Progenitor cell of endocrine pancreas (in vitro differentiated cells): ENCODE measurements at regions not wholly inside any gene's neighbourhood (a gene's known extent, or its start where the extent isn't known, plus 50 kb on each side); places are given as distances from the start of the nearest gene placed in this dataset.

Experiments
- DNase-seq: peaks from one replicate; pipeline ENCODE4 v3.0.0; 2021; ENCODE audit warnings: low spot score; ENCODE audit not compliant: unreplicated experiment
- H3K27ac Mint-ChIP-seq: 2 replicates; pipeline ENCODE4 v1.8.0; 2021; ENCODE audit warnings: mild to moderate bottlenecking, moderate library complexity, mixed read lengths
- H3K27me3 Mint-ChIP-seq: 2 replicates; pipeline ENCODE4 v1.8.0; 2021; ENCODE audit warnings: mixed read lengths
- H3K36me3 Mint-ChIP-seq: 2 replicates; pipeline ENCODE4 v1.8.0; 2022; ENCODE audit warnings: mixed read lengths; ENCODE audit not compliant: insufficient read depth
- H3K4me1 Mint-ChIP-seq: 2 replicates; pipeline ENCODE4 v1.8.0; 2021; ENCODE audit warnings: low read depth, mixed read lengths
- H3K4me3 Mint-ChIP-seq: 2 replicates; pipeline ENCODE4 v1.8.0; 2021; ENCODE audit warnings: low read depth, mild to moderate bottlenecking, moderate library complexity, mixed read lengths
- H3K9me3 Mint-ChIP-seq: 2 replicates; pipeline ENCODE4 v1.8.0; 2021; ENCODE audit warnings: low read depth, mixed read lengths
- CTCF ChIP-seq: fragments of 200-600 bp; sonication (generic); IDR thresholded peaks from one replicate; pipeline ENCODE4 v1.5.0; 2021; ENCODE audit warnings: antibody characterized with exemption, mild to moderate bottlenecking; ENCODE audit not compliant: unreplicated experiment

GRCh38 chr7:32140210-32140939 is 70.2 kb upstream of the PDE1C start:
- Mint-ChIP-seq H3K4me3 (no peak overlapping the region), H3K4me1 (no peaks in the 10 kb centered on the region), H3K9me3 (no peaks in the 10 kb centered on the region), H3K27ac (no peak overlapping the region), H3K27me3 (peaks cover 14% of the 10 kb centered on the region), H3K36me3 (no peaks in the 10 kb centered on the region)
- DNase-seq = no peak
- TF ChIP-seq CTCF = peak; percentile 7

GRCh38 chr7:32137059-32137458 is 66.9 kb upstream of the PDE1C start:
- no peaks in the 10 kb centered on the region for H3K36me3 Mint-ChIP-seq
- no peak for TF ChIP-seq CTCF
- H3K4me1 Mint-ChIP-seq = no peaks in the 10 kb centered on the region
- peaks cover 15% of the 10 kb centered on the region for H3K9me3 Mint-ChIP-seq
- H3K27ac Mint-ChIP-seq = no peak overlapping the region
- no peak overlapping the region for H3K4me3 Mint-ChIP-seq
- peaks cover 2% of the 10 kb centered on the region for H3K27me3 Mint-ChIP-seq
- DNase-seq = no peak

GRCh38 chr7:32131091-32131490 is 60.9 kb upstream of the PDE1C start:
- TF ChIP-seq CTCF = no peak
- no peaks in the 10 kb centered on the region for H3K4me1 Mint-ChIP-seq
- H3K27me3 Mint-ChIP-seq = no peaks in the 10 kb centered on the region
- H3K36me3 Mint-ChIP-seq = no peaks in the 10 kb centered on the region
- peaks cover 15% of the 10 kb centered on the region for H3K9me3 Mint-ChIP-seq
- DNase-seq = no peak
- H3K4me3 Mint-ChIP-seq = no peak overlapping the region
- no peak overlapping the region for H3K27ac Mint-ChIP-seq

GRCh38 chr7:32126843-32127242 is 56.6 kb upstream of the PDE1C start:
- H3K36me3 Mint-ChIP-seq = no peaks in the 10 kb centered on the region
- H3K4me1 Mint-ChIP-seq = no peaks in the 10 kb centered on the region
- no peak for DNase-seq
- no peak overlapping the region for H3K27ac Mint-ChIP-seq
- H3K4me3 Mint-ChIP-seq = no peak overlapping the region
- peaks cover 3% of the 10 kb centered on the region for H3K27me3 Mint-ChIP-seq
- no peak for TF ChIP-seq CTCF
- peaks cover 27% of the 10 kb centered on the region for H3K9me3 Mint-ChIP-seq
